NCI-H1694 (cell line): ENCODE measurements at regions not wholly inside any gene's neighbourhood (a gene's known extent, or its start where the extent isn't known, plus 50 kb on each side); places are given as distances from the start of the nearest gene placed in this dataset.
"Not testable (repeated sequence)": the region's sequence is repeated elsewhere in the genome, so short reads cannot be mapped to it uniquely, and the experiment has no call there.

Experiments used
- DNase-seq: peaks from one replicate; lab custom pipeline; 2025; lab: John Stamatoyannopoulos, UW

DNA sequence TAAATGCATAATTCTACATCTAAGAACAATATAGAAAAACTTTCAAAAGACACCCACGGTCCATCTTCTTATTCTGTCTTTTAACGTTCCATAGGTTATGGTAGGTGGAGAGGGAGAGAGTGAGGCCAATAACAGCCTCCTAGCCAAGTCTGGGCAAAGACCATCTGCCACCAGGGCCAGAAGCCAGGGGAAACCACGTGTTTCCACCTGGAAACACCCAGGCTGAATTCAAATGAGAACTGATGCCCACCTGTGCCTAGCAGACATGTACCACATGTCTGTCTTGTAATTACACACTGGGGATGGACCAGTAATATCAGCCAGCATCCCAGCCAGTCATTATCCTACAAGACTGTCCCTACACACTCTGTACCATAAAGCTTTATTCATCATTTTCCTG lies 1573.1 kb downstream of the EFNB2 start:
- DNase-seq: no peak

DNA sequence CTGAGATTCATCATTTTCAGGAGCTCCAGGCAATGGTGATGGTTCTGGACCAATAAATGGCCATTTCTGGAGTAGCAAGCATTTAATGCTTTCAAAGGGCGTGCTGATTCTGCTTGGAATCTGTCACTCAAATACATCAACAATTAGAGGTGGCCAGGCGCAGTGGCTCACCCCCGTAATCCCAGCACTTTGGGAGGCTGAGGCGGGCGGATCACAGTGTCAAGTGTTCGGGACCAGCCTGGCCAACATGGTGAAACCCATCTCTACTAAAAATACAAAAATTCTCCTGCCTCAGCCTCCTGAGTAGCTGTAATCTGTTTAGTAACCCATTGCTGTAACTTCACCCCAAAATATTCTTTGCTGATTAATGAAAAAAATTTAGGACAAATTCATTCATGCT lies 1574.2 kb downstream of the EFNB2 start:
- no peak for DNase-seq

DNA sequence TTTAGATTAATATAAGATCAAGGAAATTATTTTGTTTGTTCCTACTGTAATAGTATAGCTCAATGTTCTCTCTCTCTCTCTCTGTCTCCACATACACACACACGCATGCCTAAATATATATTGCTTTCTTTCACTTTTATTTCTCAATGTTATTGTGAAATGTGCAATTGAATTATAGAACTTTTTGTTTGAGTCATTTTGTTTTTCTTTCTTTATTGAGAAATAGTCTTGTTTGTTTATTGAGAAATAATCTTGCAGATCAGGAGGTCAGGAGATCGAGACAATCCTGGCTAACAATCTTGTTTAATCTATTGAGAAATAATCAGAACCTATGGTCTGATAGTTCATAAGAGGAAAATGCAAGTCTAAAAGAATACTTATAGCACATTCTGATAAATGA lies 1581.3 kb downstream of the EFNB2 start:
- DNase-seq: no peak

DNA sequence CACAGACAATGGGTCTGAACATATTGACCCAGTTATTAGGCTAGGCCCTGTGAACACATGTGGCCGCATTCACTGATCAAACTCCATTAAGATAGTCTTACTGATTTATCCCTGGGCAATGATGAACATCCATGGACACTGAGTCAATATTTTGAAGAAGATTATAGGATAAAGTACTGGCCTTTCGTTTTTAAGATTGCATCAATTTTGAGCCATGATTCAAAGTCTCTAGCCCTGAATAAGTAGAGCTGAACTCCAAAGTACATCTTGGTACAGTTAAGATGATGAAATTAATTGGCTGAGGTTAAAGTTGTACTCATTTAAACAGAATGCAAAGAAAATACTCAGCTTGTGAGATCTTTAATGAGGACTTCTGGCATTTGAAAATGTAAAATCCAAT lies 1581.9 kb downstream of the EFNB2 start:
- DNase-seq: no peak

DNA sequence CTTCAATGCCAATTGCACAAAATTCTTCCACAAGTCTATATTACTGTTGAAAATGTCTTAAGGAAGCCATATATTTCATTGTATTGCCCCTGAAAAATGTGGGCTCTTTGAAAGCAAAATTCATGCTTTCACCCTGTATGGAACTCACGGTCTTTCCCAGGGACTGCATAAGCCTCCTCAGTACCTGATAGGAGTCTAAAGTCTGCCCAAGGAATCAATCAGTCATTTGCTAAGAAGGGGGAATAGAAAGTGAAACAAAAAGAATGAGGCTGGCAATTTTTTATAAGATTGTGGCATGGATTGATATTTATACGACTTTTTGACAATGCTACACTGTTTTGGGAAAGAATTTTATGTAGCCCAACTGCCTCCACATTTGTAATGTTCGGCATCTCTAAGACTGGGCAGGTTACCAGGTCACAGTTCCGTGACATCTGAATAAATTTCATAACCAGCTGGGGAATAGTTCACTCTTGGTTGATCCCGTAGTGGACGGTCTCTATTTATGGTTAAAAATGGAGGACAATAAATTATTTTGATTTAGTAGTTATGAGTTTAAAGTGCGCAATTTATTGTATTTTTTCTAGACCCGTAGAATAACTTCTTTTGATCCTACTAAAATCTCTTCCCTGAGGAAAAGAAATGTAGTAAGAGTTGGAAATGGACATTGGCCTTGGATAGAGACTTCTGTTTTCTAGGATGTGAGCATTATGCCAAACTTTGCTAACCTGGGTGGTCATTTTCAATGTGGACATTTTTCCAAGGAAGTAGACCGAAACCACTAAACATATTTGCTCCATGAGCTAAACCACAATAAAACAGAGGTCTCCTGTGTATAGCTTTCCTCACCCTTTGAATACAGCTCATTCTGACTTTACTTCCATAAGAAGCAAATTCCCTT lies 1585.4 kb downstream of the EFNB2 start:
- no peak for DNase-seq

DNA sequence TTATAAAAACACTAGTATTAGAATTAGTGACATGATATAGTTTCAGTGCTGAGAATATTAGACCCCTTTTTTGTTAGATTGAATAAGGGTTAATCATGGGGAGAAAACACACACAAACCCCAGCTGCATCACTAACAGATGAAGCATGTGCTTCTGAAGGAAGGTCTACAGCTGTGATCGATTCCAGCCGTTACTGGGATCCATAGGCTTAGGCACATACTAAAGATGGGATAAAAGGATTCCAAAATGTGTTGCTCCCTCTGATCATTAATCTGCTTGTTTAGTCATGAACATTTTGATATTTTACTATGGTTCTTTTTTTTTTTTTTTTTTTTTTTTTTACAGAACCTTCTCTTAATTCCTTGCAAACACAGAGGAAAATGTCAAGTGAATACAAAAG lies 1591.3 kb downstream of the EFNB2 start:
- DNase-seq: no peak

DNA sequence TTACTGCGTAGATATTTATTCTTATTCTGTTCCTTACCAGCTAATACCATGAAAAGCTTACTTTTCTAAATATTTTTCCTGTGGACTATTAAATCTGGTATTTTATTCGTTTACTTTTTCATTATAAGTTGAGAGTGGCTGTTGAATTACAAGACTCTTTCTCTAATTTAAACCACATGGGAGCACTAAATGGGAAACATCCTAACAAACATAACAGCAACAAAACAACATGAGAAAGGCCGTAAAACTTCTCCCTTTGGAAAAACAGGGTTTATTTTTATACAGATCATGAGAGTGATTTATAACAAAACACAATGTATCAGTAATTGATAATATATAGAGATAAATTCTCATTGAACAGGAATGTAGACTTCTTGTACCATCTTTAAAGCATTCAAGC lies 1592.1 kb downstream of the EFNB2 start:
- no peak for DNase-seq

DNA sequence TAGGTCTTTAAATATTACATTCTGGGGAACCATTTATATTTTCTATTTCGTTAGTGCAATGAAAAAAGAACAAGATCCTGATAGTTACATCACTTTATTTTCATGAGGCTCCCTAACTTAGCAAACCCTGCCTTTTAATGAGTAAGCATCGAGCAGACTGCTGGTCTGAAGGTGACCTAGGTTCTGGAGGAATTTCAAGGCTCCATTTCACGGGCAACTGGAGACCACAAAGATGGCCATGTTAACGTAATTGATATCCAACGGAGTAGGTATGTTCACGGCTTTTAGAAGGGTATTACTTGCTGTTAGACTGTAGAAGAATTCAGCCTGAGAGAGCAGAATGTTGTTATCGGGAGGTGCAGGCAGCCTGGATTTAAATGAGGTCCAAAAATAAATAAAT lies 1597.6 kb downstream of the EFNB2 start:
- no peak for DNase-seq

DNA sequence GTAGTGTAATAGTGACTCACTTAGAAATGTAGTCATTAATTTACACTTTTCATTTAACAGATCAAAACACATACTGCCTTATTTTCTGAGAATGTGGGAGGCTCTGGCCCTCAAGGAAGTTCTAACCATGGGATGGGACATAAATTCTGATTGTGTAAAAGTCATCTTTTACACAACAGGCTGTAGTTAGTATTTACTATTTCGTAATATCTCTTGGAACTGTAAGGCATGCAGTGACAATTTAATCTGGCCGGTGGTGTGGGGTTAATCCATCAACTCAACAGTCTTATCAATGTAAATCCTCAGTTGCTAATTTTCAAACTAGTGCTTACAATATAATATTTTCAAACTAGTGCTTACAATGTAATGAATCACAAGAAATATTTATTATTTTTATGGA lies 1599.2 kb downstream of the EFNB2 start:
- DNase-seq: no peak

DNA sequence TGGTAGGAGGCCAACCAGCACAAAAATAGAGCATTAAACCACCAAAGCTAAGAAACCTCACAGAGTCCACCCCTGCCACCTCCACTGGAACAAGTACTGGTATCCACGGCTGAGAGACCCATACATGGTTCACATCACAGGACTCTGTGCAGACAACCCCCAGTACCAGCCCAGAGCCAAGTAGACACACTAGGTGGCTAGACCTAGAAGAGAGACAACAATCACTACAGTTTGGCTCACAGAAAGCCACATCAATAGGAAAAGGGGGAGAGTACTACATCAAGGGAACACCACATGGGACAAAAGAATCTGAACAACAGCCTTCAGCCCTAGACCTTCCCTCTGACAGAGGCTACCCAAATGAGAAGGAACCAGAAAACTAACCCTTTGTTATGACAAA lies 1614.9 kb downstream of the EFNB2 start:
- DNase-seq: not testable (repeated sequence)

DNA sequence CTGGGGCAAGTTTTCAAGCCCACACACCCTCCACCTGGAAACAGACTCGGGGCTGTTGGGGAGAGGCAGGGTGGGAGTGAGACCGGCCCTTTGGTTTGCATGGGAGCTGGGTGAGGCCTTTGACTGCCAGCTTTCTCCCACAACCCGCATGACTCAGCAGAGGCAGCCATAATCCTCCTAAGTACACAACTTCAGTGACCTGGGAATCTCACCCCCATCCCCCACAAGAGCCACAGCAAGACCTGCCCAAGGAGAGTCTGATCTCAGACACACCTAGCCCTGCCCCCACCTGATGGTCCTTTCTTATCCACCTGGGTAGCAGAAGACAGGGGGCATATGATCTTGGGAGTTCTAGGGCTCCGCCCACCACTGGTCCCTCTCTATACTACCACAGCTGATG lies 1615.4 kb downstream of the EFNB2 start:
- no peak for DNase-seq

DNA sequence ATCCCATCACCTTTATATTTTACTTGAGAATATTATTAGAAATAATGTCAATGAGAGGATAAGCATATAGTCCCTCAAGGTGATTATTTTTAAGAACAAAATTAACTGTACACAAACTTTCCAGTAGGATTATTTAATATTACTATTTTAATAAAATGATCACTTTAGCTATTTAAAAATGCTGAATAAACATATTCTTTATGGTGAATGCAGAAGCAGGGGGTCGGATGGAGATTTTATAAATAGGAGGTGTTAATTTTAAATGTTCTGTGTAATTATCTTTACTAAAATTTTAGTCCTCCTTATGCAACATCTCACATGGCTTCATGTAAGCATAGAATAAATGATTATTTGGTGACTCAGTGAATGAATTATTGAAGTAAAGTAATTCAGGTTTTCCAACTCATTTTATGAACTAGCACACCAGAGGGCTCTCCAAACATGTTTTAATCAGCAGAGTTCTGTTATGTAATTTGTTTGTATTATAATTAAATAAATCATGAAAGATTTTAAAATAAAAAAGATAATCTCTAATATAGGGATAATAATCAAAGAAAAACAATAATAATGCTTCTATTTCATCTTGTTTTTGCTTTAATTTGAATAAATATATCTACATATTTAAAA lies 1635.2 kb downstream of the EFNB2 start:
- no peak for DNase-seq

DNA sequence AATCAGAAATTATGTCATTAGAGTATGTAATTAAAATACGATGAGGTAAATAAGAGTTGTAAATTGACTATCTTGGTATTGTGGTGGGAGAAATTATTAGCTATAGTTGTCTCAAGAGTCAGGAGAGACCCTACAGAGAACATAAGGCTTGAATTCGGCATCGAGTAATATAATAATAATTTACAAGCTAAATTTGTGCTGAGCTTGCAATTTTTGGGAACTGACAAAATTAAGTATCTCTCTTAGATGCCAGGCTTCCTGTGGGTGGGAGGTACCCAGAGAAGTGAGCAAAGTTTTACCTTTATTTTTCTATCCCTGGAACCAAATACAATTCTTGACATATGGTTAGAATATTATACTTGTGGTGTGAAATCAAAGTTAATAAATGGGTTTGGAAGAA lies 1637.0 kb downstream of the EFNB2 start:
- DNase-seq: no peak

DNA sequence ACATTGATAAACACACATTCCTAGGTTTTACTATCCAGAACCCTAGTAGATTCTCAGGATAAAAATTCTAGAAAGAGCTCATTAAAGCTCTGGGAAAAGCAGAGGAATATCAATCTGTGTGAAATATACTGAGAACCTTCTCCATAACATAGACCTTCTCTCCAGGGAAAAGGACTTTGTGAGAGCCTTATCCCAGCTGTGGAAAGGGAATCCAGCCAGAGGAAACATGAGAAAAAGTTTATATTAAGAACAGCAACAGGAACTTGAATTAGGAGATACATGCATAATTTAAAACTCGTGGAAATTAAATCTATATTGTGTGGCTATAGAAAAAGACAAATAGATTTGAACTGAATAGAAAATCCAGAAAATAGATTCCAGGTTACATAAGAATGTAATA lies 1639.9 kb downstream of the EFNB2 start:
- no peak for DNase-seq

DNA sequence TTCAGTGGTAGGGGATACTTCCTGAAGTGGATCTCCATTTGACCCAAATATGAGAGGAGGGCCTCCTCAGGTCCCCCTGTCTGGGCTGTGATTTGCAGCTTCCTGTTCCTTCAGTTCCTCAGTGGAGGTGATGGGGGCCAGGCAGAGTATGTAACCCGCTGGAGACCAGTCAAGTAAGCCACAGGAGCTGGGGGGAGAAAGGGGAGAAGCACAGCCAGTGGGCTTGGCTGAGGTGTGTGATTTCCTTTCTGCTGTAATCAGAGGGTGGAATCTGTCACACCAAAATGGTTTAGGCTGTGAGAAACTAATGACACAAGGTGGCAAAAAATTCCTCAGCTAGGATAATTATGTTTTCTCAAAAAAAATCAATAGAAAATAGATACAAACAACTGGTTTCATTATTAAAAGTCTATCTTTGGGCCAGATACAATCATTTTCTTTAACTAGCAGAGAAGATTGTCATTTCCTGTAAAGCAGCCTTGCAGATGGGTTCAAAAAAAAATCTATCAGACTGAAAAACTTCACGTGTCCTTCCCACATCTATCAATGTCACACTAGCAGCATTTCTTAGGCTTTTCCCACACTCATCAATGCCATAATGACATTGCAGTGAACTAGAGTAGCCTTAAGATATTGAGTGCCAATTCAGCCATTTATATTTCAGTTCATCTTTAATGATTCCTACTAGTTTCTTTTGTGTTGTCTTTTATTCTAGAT lies 1660.3 kb downstream of the EFNB2 start:
- DNase-seq: no peak

DNA sequence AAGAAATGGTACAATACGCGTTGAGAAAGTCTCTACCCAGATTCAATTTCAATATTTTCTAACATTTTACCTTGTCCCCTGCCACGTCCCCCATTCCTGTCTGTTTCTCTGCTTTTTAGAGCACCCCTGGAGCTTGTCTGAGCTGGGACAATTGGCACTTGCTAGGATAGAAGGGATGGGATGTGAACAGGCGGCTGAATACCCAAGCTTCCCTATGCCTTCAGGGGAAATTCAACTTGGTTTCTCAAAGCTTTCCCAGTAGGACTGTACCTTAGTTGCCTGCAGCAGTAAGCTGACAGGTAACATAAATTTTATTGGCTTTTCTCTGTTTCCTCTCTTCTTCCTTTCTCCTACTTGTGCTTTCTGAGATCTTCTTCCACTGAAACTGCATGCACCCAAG lies 1663.3 kb downstream of the EFNB2 start:
- no peak for DNase-seq

DNA sequence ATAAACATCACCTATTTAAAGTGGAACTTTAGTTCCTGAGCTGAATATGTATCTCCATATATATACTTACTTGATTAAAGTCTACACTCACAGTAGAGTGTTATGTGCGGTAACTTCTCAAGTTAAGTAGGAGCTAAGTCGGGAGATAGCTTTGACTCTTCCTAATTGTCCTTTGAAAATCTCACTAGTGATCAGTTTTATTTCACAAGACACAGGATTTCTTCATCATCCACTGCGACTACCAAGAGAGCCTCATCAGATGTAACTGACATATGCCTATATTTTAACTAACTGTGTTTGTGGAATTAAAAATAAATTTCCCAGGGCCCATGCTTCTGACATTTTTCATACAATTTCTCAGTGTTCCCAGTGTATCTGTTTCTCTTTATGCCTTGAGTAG lies 1664.0 kb downstream of the EFNB2 start:
- no peak for DNase-seq

DNA sequence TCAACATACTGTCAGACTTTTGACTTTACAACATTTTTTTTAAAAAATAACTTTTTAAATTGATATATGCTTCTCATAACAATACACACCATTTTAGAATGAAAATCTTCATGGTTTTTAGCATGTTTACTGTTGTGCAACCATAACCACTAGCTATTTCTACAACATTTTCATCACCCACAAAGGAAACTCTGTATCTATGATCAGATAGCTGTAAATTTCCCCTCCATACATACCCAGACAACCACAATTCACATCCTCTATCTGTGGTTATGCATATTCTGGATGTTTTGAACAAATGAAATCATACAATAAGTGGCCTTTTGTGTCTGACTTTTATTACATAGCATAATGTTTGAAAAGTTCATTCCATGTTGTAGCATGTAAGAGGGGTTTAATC lies 1666.0 kb downstream of the EFNB2 start:
- DNase-seq: no peak

DNA sequence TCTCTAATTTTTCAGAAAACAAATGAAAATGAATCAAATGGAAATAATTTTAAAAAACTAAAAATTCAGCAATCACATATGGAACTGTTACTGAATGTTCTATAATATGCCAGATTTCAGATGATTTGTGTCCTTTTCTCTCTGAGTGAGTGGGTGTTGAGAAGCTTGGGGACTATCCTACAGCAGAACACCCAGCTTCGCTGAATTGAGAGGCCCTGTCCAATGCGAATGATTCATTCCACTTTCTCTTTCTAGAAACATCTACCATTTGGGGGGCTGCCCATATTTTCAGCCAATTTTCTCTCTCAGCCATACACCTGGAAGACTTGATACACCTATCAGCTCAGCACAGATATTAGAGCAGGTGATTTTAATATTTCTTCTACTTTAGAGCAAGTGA lies 1666.7 kb downstream of the EFNB2 start:
- DNase-seq: no peak

DNA sequence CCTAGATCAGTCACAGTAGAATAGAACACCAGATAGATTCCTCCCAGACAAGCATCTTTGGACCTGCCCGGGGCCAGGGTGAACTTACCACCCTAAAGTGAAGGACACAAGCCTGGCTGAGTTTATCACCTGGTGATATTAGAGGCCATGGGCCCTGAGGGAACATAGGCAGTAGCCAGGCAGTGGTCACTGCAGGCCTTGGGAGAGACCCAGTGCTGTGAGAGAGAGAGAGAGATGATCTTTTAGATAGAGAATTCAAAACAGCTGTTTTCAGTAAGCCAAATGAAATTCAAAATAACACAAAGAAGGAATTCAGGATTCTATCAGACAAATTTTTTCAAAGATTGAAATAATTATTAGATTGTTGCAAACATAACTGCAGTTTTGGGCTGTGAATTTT lies 1679.9 kb downstream of the EFNB2 start:
- DNase-seq: no peak

DNA sequence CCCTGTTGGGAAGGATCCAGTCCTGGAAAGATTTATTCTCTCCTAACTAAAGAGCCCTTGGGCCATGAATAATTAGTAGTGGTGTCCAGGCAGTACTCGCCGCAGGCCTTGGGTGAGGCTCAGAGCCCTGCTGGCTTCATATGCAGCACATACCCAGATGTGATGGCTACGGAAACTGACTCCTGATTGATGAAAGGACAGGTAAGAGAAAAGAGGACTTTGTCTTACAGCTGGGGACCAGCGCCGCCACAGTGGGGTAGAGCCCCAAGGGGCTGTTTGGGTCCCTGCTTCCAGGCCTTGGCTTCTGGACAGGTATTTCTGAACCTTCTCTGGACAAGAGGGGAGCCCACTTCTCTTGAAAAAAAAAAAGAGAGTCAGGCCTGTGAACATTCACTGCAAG lies 1680.8 kb downstream of the EFNB2 start:
- DNase-seq: no peak

DNA sequence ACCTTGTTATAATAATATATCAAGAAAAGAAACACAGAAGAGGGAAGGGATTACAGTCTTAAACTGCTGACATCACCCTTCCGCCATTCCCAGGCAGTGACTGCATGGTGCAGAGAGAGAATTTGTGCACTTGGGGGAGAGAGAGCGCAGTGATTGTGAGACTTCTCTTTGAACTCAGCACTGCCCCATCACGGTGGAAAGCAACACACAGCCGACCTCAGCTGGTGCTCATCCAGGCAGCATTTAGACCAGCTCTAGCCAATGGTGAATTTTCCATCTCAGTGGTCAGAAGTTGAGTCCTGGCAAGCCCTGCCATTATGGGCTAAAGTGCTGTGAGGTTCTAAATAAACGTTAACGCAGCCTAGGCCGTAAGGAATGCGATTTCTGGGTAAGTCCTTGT lies 1681.5 kb downstream of the EFNB2 start:
- DNase-seq: no peak

DNA sequence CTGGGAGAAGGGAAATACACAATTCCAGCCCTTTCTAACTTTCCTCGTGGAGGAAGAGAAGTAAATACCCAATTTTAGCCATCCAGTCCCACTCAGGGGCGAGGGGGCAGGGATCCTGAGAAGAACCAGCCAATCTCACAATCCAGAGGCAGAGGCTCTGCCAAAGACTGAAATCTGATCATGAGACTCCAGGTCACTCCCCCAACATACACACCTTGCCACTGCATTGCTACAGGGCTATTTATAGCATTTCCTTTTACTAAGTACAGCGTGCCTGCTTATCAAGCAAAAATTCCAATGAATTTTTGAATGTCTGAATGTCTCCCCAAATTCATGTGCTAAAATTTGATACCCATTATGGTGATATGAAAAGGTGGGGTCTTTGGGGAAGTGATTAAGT lies 1687.5 kb downstream of the EFNB2 start:
- no peak for DNase-seq
